ENCODE measurements at regions not wholly inside any gene's neighbourhood (a gene's known extent, or its start where the extent isn't known, plus 50 kb on each side); places are given as distances from the start of the nearest gene placed in this dataset.

GRCh38 chr20:22382742-22383141 is 201.6 kb downstream of the FOXA2 start:
- TF ChIP-seq RAD21 (IDR thresholded peaks at IDR 0.05), result no peak
- TF ChIP-seq EGR1 (IDR thresholded peaks at IDR 0.05; ENCODE audit: low read depth in 2 of 2), result no peak
- TF ChIP-seq GABPA (IDR thresholded peaks at IDR 0.05 in 1 of 2, conservative IDR thresholded peaks at IDR 0.05 in 1 of 2), result no peak
- TF ChIP-seq CTCF (IDR thresholded peaks at IDR 0.05; ENCODE audit: low read depth, low read length, missing input control), result no peak
- no peak for TF ChIP-seq REST (IDR thresholded peaks at IDR 0.05)
- TF ChIP-seq RXRA (IDR thresholded peaks at IDR 0.05), result no peak
- no peak for TF ChIP-seq SP1 (IDR thresholded peaks at IDR 0.05)
- TF ChIP-seq YY1 (IDR thresholded peaks at IDR 0.05), result no peak
- TF ChIP-seq MAX (IDR thresholded peaks at IDR 0.05), result no peak
- no peak for TF ChIP-seq TAF1 (conservative IDR thresholded peaks at IDR 0.05)
- no peak for TF ChIP-seq ZBTB33 (IDR thresholded peaks at IDR 0.05)

Data from liver (tissue), 3 donors.